ENCODE measurements at regions not wholly inside any gene's neighbourhood (a gene's known extent, or its start where the extent isn't known, plus 50 kb on each side); places are given as distances from the start of the nearest gene placed in this dataset.

DNA sequence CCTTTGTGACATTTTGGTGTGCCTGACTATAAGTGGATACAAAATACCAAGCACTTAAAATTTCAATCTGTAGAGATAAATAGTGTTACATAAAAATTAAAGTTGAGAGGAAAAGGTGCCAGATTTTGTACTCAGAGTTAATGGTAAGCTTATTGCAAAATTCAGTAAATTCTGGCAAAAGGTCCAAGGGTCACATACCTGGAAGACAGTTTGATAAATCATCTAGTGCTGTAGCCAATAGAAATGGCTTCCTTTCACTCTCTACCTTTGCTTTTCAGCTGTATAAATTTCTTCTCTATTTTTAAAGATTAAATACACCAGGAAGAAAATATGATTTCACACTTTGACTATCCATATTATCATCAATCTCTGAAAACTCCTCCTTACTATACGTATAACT lies 690.2 kb upstream of the NRSN1 start:
- Histone ChIP-seq H3K9me3 (no peaks in the 10 kb centered on the region), H3K36me3 (replicated peaks in 1 of 2; ENCODE audit: insufficient read depth in 1 of 2, low read depth in 2 of 2) (no peaks in the 10 kb centered on the region), H3K4me3 (no peak overlapping the region), H3K27ac (peak overlapping the region in 3 of 4 donors; percentile 18 to 73 (median 59)), H3K4me1 (peaks cover 5% of the 10 kb centered on the region), H3K27me3 (no peaks in the 10 kb centered on the region)
- intact Hi-C loops (cut with DNase I), result no loop called here
- TF ChIP-seq, protein P1, sequence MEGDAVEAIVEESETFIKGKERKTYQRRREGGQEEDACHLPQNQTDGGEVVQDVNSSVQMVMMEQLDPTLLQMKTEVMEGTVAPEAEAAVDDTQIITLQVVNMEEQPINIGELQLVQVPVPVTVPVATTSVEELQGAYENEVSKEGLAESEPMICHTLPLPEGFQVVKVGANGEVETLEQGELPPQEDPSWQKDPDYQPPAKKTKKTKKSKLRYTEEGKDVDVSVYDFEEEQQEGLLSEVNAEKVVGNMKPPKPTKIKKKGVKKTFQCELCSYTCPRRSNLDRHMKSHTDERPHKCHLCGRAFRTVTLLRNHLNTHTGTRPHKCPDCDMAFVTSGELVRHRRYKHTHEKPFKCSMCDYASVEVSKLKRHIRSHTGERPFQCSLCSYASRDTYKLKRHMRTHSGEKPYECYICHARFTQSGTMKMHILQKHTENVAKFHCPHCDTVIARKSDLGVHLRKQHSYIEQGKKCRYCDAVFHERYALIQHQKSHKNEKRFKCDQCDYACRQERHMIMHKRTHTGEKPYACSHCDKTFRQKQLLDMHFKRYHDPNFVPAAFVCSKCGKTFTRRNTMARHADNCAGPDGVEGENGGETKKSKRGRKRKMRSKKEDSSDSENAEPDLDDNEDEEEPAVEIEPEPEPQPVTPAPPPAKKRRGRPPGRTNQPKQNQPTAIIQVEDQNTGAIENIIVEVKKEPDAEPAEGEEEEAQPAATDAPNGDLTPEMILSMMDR (IDR thresholded peaks at IDR 0.05), result no peak
- no peak for TF ChIP-seq POLR2A (IDR thresholded peaks at IDR 0.05)
- DNase-seq, result no peak
- WGBS, 2 donors, result 38% methylated on average over 1 of the region's 1 CpG
- peak; percentile 84 for ATAC-seq

DNA sequence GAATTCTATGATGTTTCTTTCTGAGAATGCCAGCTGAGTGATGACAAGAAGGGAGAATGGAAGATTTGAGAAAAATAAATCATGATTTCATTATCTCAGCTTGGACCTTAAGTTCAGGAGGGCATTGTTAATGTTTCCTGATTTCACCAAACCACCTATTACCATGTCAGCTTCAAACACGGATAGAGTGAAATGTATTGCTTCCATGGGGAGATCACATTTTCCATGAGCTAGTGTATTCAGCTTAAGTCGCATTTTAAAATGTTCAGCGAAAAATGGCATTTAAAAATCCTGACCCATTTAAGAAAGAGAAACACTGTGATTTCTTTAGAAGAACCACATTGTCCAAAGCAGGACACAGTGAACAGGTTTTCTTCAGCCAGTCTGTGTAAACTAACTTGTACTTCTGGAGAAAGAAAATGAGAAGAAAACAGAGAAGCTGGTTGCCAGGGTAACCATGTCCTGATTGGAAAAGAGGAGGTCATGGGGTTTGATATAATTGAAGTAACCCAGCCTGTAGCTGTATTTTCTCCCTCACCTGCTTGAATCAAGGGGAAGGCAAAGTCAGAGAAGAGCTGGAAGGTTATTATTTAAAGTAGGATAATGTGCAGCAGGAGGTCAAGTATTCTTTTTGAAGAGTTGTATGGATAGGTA lies 684.1 kb upstream of the NRSN1 start:
- TF ChIP-seq POLR2A (IDR thresholded peaks at IDR 0.05), result no peak
- TF ChIP-seq, protein P1 (IDR thresholded peaks at IDR 0.05), result no peak
- 68 to 71% methylated on average over 3 of the region's 3 CpGs for WGBS, 2 donors
- no peak for ATAC-seq

DNA sequence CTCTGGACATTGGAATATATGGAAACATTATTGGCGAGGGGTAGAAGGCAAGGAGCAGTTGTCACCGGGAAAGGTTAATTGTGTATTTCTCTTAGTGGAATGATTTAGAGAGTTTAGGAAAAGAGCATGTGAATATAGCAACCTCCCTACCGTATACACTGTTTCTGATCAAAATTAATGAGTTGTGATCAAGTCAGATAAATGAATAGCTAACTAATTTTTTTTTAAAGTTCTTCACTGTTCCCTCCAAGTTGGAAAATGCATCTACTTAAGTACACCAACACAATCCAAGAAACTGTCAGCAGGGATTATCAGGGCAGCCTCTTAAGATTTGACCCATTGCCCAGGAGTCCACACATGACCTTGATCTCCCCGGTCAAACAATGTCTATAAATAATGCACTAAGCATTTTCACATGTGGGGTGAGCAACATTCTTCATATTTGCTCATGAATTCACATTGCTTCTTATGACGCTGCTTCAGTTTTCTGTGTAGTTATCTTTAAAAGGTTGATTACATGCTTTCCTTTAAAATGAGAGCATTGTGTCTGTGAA lies 680.8 kb upstream of the NRSN1 start:
- DNase-seq, result no peak
- TF ChIP-seq, protein P1 (IDR thresholded peaks at IDR 0.05), result no peak
- no peak for TF ChIP-seq POLR2A (IDR thresholded peaks at IDR 0.05)
- Histone ChIP-seq H3K9me3 (no peaks in the 10 kb centered on the region), H3K27me3 (no peaks in the 10 kb centered on the region), H3K4me1 (peaks cover 11% of the 10 kb centered on the region), H3K4me3 (no peak overlapping the region), H3K27ac (no peak overlapping the region), H3K36me3 (replicated peaks in 1 of 2; ENCODE audit: insufficient read depth in 1 of 2, low read depth in 2 of 2) (no peaks in the 10 kb centered on the region)
- ATAC-seq, result no peak
- intact Hi-C loops (cut with DNase I), result no loop called here
- WGBS, 2 donors, result 40 to 42% methylated on average over 5 of the region's 5 CpGs

More for the DNA sequence above, 684.1 kb upstream of the NRSN1 start:
- no peak for DNase-seq
- peaks cover 11% of the 10 kb centered on the region for H3K4me1 ChIP-seq
- H3K27ac ChIP-seq, result no peak overlapping the region
- H3K9me3 ChIP-seq, result no peaks in the 10 kb centered on the region
- intact Hi-C loops (cut with DNase I), result no loop called here
- no peaks in the 10 kb centered on the region for H3K27me3 ChIP-seq
- H3K36me3 ChIP-seq (replicated peaks in 1 of 2; ENCODE audit: insufficient read depth in 1 of 2, low read depth in 2 of 2), result no peaks in the 10 kb centered on the region
- no peak overlapping the region for H3K4me3 ChIP-seq

DNA sequence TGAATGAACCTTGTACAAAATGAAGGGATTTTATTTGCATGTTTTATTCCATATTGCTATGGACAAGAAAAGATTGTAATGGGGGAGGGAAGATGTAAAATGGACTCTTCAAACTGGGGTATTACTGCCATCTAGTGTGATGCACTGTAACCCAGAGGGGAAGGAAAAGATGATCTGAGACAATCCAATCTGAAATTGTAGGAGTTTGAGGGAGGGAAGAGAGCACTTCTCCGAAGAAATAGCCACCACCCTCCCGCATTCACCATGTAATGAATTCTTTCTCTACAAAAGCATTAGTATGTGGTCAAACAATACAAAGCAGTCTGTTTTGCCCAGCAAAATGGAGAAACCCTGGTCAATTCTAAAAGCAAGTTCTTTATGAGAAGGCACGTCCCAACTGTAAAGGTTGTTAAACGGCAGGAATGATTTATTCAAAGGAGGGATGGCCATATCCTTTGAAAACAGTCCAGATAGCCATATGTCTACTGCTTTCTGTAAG lies 679.5 kb upstream of the NRSN1 start:
- no peak overlapping the region for H3K27ac ChIP-seq
- TF ChIP-seq, protein P1 (IDR thresholded peaks at IDR 0.05), result peak in 4 of 7 experiments; percentile 24 to 41 (median 36)
- TF ChIP-seq POLR2A (IDR thresholded peaks at IDR 0.05), result no peak
- no peaks in the 10 kb centered on the region for H3K36me3 ChIP-seq (replicated peaks in 1 of 2; ENCODE audit: insufficient read depth in 1 of 2, low read depth in 2 of 2)
- intact Hi-C loops (cut with DNase I), result no loop called here
- WGBS, 2 donors, result 35 to 45% methylated on average over 4 of the region's 4 CpGs
- no peak overlapping the region for H3K4me3 ChIP-seq
- H3K4me1 ChIP-seq, result peaks cover 11% of the 10 kb centered on the region
- no peaks in the 10 kb centered on the region for H3K9me3 ChIP-seq
- ATAC-seq (no peak), DNase-seq (no peak)
- no peaks in the 10 kb centered on the region for H3K27me3 ChIP-seq

DNA sequence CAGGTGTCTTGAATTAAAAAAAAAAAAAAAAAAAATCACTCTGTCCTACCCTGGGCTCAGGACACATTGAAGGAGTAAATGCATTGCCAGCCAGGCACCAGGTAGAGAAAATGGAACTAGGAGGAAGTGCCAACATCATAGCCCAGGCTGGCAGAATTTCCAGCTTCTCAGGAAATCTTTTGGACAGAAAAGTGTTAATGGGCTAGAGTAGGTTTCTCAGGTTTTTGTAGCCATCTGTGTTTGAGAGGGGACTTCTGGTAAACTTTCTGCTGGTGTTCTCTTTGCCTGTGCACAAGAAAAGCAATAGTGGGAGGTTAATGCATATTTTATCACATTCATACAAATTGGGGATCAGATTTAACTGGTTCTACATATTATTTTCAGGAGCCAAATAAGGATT lies 678.3 kb upstream of the NRSN1 start:
- no peaks in the 10 kb centered on the region for H3K36me3 ChIP-seq (replicated peaks in 1 of 2; ENCODE audit: insufficient read depth in 1 of 2, low read depth in 2 of 2)
- H3K27me3 ChIP-seq, result no peaks in the 10 kb centered on the region
- DNase-seq (no peak), ATAC-seq (no peak)
- TF ChIP-seq POLR2A (IDR thresholded peaks at IDR 0.05), result no peak
- TF ChIP-seq, protein P1 (IDR thresholded peaks at IDR 0.05), result no peak
- H3K9me3 ChIP-seq, result no peaks in the 10 kb centered on the region
- H3K4me3 ChIP-seq, result no peak overlapping the region
- intact Hi-C loops (cut with DNase I), result no loop called here
- H3K4me1 ChIP-seq, result peaks cover 11% of the 10 kb centered on the region
- H3K27ac ChIP-seq, result no peak overlapping the region
